ENCODE measurements at regions not wholly inside any gene's neighbourhood (a gene's known extent, or its start where the extent isn't known, plus 50 kb on each side); places are given as distances from the start of the nearest gene placed in this dataset.

- TF ChIP-seq EZH2 (IDR thresholded peaks at IDR 0.05) (no peak), POLR2AphosphoS5 (IDR thresholded peaks at IDR 0.05; ENCODE audit: borderline replicate concordance, low read depth, low read length) (no peak), FOXP2 (optimal IDR thresholded peaks at IDR 0.05; ENCODE audit: control extremely low read depth, extremely low read length, insufficient read depth) (no peak)
Measured at GRCh38 chr17:74019860-74020259, 183.6 kb upstream of the RPL38 start.

Measured in SK-N-MC (cell line).